ENCODE measurements at regions not wholly inside any gene's neighbourhood (a gene's known extent, or its start where the extent isn't known, plus 50 kb on each side); places are given as distances from the start of the nearest gene placed in this dataset.
"Not testable (repeated sequence)": the region's sequence is repeated elsewhere in the genome, so short reads cannot be mapped to it uniquely, and the experiment has no call there.

GRCh38 chr2:87643165-87643564, 104.7 kb upstream of the PLGLB2 start:
- DNase-seq (ENCODE audit: low read depth), result not testable (repeated sequence)

DNA sequence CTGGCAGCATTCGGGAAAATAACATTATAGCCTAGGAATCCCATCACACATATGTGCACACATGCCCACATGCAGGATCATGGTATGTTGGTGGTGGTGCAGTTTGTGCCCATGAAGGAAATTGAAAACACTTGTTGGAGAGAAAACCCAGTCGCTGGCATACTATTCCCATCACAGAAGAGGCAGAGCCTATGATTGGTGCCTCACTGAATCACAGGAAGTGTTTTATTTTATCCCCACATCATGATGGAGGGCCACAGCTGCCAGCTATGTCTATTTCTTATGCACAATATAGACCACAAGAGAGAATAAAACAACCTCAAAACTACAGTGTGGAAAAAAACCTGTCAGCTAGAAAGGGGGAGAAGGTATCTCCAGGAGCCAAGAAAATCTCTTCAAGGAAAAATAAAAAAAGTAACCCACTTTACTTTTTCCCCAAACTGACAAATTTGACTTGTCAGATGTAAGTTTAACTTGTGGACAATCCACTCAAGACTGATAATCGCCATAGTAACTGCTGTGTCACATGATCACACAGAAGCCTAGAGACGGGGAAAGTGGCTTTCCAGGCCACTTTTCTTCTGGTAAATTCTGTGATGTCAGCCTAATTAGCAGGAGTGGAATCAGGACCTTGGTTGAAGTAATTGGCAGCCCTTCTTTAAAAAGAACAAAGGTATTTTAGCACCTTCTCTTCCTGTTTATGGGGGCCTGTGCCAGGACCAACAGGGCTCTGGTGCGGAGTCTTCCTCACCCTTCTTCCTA, 100.0 kb upstream of the PLGLB2 start:
- not testable (repeated sequence) for DNase-seq (ENCODE audit: low read depth)

GRCh38 chr2:87648815-87649214, 99.1 kb upstream of the PLGLB2 start:
- not testable (repeated sequence) for DNase-seq (ENCODE audit: low read depth)

GRCh38 chr2:87649871-87650270, 98.0 kb upstream of the PLGLB2 start:
- not testable (repeated sequence) for DNase-seq (ENCODE audit: low read depth)

DNA sequence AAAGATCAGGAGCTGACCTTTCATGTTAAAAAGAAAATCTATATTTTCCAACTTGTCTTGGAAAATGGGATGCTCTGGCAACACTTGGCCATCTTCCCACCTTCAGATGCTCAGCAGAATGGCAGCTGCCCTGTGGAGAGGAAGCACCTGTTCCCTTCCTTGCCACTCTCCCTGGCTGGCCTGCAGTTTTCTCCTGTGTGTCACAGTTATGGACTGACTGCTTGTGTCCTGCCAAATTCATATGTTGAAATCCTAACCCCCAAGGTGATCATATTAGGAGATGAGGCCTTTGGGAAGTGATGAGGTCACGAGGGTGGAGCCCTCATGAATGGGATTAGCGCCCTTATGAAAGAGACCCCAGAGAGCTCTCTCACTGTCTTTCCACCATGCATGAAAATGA, 97.0 kb upstream of the PLGLB2 start:
- DNase-seq (ENCODE audit: low read depth), result not testable (repeated sequence)

- not testable (repeated sequence) for DNase-seq (ENCODE audit: low read depth)
Observed at GRCh38 chr2:87651589-87651988, 96.3 kb upstream of the PLGLB2 start.

GRCh38 chr2:87653373-87653772, 94.5 kb upstream of the PLGLB2 start:
- not testable (repeated sequence) for DNase-seq (ENCODE audit: low read depth)

- not testable (repeated sequence) for DNase-seq (ENCODE audit: low read depth)
Observed at GRCh38 chr2:87654136-87654814, 93.6 kb upstream of the PLGLB2 start.

DNA sequence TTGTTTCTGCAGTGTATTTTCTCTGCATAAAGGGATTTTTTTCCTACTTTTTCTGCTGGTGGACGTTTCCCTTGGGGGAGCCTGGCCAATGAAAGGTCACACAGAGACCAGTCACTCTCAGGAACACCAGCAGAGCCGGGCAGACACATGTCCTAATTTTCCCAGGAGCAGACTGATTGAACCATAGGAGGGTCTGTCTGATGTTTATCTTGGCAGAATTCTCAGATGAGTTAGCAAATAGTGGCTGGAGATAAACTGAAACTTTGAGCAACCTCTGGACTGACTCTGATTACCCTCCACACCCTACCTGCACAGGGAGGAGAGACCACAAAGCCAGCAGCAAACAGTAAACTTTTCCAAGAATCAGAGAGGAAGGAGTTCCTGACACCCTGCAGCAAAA, 90.0 kb upstream of the PLGLB2 start:
- DNase-seq (ENCODE audit: low read depth), result not testable (repeated sequence)

- DNase-seq (ENCODE audit: low read depth), result not testable (repeated sequence)
Observed at GRCh38 chr2:87658357-87658756, 89.5 kb upstream of the PLGLB2 start.

DNA sequence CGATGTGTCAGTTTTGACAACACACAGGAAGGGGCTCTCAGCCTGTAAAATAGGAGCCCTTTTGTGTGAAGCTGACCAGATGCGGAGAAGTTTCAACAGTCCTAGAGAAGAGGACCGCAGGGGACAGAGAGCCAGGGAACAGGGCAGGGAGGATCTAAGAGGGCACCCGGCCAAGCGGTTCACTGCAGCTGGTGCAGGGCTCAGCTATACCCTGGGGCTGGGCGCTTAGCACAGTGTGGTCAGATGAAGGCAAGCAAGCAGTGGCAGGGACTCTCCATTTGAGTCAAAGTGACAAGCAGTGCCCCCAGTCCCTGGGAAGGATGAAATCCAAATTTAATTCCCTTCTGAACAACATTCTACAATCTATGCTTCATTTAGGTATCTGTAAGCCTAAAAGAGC, 88.9 kb upstream of the PLGLB2 start:
- not testable (repeated sequence) for DNase-seq (ENCODE audit: low read depth)

GRCh38 chr2:87660164-87660563, 87.7 kb upstream of the PLGLB2 start:
- not testable (repeated sequence) for DNase-seq (ENCODE audit: low read depth)

DNA sequence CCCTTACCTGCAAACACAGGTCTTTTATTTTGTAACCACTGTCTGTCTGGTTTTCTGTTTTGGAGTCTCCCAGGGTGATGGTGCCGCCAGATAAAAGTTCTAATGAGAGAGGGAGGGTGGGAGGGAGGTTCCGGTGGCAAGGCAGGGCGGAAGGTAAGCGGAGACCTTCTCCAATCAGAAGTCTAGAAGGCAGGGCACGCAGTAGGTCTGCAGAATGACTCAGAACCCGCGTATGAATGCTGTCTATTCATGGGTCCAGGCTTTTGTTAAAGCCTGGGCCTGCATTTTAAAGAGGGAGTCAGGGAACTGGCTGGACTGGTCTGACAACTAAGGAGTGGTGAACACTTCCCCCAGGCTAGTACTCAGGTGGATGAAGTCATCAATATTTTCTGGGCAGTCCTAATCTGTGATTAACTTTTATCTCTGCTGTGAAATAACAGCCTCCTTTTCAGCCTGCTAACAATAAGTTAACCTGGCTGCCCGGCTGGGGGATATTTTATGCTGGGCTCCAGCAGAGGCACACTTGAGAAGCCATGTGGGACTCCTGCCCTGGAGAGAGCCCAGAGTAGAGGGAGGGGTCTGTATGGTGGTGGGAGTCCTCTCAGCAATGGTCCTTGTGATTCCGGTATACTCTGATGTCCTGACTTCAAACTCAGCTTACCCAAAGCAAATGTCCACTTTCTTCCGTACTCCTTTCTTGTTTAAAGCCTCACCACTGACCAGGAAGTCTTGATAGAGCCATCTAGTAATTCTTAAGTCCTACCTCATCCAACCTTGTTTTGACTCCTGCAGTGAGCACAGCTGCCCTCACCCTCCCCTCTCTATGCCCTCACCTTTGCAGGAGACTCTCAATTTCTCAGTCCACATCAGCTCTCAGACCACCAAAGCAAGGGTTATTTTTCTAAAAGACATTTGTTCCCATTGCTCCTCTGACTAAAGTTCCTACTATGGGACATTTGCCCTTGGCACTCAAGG, 85.3 kb upstream of the PLGLB2 start:
- DNase-seq (ENCODE audit: low read depth), result not testable (repeated sequence)

GRCh38 chr2:87663347-87663746, 84.5 kb upstream of the PLGLB2 start:
- not testable (repeated sequence) for DNase-seq (ENCODE audit: low read depth)

- not testable (repeated sequence) for DNase-seq (ENCODE audit: low read depth)
Observed at GRCh38 chr2:87667027-87667426, 80.9 kb upstream of the PLGLB2 start.

DNA sequence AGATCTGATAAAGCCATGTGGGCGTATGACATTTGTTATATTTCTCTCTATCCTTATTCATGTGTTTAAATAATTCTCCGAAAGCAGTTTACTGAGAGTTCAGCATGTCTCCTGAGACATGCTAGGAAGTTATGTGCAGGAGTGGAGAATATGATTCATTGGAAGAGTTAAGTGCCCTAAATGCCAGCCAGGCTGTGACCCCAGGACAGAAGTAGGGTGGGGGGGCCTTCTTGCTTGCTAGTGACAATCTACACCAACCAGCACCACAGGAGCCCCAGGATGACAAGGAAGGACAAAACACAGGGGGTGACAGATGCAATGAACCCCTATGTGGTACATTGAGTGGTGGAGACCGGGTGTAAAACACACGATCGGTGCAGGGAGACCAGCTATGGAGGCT, 79.5 kb upstream of the PLGLB2 start:
- not testable (repeated sequence) for DNase-seq (ENCODE audit: low read depth)

GRCh38 chr2:87669633-87670231, 78.2 kb upstream of the PLGLB2 start:
- not testable (repeated sequence) for DNase-seq (ENCODE audit: low read depth)

GRCh38 chr2:87672404-87672803, 75.5 kb upstream of the PLGLB2 start:
- not testable (repeated sequence) for DNase-seq (ENCODE audit: low read depth)

DNA sequence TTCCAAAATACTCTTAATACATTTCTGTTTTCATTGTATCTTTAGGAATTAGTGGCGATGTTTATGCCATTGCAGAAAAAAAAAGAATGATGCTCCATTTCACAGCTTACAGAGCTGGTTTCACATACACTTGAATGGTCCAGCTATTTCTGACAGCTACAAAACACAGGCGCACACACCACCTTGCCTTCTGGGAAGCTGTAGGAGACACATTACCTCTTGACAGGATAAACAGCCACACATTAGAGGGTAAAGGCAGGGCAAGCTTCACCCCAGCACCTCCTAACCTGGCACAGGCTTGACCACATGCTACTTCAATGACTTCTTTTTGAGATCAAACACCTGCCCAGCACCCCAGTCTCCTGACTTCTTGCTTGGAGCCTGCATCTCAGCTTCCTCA, 73.2 kb upstream of the PLGLB2 start:
- not testable (repeated sequence) for DNase-seq (ENCODE audit: low read depth)

DNA sequence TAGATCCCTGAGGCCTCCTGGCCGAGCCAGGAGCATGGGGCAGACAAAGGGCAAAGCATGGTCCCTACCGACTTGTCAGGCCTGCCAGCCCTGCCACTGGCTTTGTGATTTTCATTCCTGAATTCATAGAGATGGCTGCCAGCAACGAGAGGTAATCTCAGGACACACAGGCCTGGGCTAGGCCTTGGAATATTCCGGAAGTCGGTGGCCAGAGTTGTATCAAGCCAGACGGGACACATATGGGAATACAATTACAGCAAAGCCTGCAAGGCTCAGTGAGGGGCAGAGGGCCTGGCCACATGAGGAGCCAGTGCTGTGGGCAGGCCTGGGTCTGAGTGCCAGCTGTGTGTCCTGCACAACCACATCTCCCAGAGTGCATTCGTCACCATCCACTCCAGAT, 72.4 kb upstream of the PLGLB2 start:
- DNase-seq (ENCODE audit: low read depth), result not testable (repeated sequence)

GRCh38 chr2:87677421-87677923, 70.4 kb upstream of the PLGLB2 start:
- DNase-seq (ENCODE audit: low read depth), result not testable (repeated sequence)

Measured in stimulated activated CD8-positive, alpha-beta memory T cell treated with anti-CD3 and anti-CD28 coated beads, Interleukin-7, amount 100 ng/mL, for 24 hours (primary cell).